ENCODE measurements at regions not wholly inside any gene's neighbourhood (a gene's known extent, or its start where the extent isn't known, plus 50 kb on each side); places are given as distances from the start of the nearest gene placed in this dataset.

- H3K27ac ChIP-seq = no peak overlapping the region
- TF ChIP-seq, protein P1, sequence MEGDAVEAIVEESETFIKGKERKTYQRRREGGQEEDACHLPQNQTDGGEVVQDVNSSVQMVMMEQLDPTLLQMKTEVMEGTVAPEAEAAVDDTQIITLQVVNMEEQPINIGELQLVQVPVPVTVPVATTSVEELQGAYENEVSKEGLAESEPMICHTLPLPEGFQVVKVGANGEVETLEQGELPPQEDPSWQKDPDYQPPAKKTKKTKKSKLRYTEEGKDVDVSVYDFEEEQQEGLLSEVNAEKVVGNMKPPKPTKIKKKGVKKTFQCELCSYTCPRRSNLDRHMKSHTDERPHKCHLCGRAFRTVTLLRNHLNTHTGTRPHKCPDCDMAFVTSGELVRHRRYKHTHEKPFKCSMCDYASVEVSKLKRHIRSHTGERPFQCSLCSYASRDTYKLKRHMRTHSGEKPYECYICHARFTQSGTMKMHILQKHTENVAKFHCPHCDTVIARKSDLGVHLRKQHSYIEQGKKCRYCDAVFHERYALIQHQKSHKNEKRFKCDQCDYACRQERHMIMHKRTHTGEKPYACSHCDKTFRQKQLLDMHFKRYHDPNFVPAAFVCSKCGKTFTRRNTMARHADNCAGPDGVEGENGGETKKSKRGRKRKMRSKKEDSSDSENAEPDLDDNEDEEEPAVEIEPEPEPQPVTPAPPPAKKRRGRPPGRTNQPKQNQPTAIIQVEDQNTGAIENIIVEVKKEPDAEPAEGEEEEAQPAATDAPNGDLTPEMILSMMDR (conservative IDR thresholded peaks at IDR 0.05) = no peak
Measured at GRCh38 chr7:40915071-40915470, 780.3 kb downstream of the SUGCT start.
